ENCODE measurements at regions not wholly inside any gene's neighbourhood (a gene's known extent, or its start where the extent isn't known, plus 50 kb on each side); places are given as distances from the start of the nearest gene placed in this dataset.

DNA sequence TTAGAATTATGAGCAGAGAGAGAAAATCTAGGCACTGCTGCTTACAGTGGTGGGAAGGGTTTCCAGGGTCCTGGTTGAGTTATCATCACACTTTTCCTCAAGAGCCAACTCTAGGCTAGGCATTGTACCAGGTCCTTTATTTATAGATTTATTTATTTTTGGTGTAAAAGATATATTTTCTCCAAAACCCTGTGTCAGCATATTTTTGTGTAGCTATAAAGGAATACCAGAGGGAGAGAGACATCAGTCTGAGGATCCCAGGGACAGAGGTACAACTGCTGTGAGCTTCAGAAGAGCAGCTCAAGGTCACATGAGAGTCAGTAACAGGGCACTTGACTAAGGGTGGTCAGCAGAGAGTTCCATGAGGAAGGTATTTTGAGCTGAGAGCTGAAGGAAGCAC, 159.7 kb downstream of the SLC35B3 start:
- DNase-seq, result no peak

DNA sequence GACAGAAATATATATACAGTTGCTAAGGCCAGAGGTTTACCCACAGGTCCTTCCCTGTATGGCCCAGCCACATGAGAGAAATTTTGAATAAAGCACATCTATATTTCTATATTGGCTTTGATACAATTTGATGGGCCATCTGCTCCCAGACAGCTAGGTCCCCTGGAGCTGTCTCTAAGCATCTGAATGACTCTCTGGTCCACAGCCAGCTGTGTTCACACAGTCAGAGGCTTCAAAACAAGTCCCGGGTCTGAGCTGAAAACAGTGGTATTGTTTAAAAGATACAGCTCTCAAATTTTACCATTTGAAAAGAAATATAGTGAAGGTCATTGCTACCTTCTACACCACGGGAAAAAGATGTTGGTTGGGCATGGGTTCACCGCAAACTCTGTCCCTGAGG, 161.1 kb downstream of the SLC35B3 start:
- no peak for DNase-seq

DNA sequence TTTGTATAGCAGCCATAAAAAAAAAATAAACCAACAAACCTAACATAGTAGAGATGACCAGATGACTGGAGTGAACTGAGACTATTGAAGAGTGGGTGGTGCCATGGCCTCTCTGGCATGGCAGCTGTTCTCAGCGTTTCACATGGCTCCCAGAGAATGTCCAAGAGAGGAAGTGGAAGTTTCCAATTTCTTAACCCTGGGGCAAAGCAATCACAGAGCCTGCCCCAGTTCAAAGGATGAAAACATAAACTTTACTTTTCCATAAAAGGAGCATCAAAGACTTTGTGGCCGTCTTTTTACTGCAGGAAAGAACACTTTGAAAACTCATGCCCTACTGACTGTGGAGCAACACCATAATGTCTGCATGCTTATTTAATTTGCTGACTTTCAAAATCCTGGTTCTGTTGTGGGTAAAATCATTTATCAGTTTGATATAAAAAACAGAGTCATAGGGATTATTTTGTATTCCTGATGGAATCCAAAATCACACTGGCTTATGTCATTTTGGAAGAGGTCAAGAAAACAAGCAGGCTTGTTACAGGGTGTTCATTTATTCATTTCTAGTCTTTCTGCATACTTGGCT, 165.4 kb downstream of the SLC35B3 start:
- DNase-seq, result no peak

DNA sequence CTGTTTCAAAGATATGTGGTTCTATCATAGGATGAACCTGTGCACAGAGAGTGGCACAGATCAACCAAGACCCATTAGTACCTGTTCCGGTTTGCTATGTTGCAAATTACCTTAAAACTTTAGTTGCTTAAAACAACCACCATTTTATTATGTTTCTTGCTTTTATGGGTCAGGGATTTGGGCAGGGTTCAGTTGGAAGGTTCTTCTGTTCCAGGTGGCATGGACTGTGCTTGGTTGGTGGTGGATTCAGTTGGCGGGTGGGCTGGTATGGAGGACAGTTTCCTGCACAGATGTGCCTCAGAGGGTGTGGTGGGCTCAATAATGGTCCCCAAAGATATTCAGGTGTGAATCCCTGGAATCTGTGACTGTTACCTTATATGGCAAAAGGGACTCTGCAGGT, 166.3 kb downstream of the SLC35B3 start:
- DNase-seq, result no peak

DNA sequence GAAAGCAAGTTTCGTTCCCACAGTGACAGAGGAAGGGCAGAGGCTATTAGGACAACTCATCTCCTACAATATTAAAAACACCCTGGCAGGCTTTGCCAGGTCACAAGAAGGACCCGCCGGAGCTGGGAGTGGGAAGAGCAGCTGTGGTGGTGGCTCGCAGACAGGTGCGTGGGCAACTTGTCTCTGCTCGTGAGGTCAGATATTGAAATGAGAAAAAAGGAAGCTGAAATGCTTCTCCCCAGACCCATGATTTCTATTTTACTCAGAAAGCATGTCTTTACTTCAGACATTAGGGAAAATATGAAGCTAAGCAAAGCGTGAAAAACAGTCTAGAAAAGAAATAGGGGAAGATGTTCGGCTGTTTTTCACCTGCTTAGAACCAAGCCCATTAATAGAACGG, 166.3 kb upstream of the EEF1E1 start:
- no peak for DNase-seq

DNA sequence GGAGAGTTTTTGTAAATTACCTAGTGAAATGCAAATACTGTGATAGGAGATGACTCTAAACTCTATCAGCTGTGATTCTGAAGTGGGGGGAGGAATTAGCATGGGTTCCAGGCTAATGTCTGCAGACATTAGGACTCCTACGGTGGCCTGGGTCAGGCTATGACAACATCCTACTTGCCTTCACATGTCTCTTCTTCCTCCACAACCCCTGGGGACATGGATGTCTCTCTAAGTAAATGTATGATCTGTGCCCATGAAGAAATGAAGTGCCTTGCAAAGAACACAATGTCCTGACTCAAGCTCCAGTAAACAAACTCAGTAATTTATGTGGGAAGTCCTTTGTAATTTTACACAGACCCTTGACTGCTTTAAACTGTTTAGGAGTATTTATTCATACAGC, 165.8 kb upstream of the EEF1E1 start:
- no peak for DNase-seq

DNA sequence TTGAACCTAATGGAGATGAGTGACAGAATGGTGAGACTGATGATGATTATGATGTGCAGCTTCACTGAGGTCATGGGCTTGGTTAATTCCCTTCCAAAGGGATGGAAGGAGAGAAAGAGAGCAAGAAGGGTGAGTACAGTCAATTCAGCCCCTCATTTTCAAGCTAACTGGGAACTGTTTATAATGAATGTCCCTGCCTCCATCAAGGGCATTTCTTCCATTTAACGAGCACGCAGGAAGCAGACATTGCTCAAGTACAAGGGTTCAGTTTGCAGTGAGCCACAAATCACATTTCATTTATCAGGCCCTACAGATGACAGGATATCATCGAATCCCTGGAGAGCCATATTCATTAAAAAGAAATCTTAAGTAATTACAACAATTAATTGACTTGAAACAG, 158.3 kb upstream of the EEF1E1 start:
- DNase-seq, result no peak

DNA sequence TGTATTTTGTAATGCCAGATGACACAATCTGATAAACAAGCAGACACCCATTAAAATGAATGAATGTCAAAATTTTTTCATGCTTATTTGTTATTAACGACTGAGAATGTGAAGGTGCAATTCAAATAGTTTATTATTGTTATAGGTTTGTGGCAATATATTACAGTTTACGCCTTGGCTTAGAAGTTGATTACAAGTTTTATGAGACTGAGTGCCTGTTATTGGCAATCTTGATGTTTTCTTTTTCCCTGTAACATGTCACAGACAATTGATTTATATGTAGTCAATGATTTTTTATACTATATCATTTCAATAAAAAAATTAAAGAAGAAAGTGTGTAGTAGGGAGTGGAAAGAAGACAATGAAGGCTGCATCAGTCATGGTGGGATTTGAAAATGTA, 144.1 kb upstream of the EEF1E1 start:
- DNase-seq, result no peak

DNA sequence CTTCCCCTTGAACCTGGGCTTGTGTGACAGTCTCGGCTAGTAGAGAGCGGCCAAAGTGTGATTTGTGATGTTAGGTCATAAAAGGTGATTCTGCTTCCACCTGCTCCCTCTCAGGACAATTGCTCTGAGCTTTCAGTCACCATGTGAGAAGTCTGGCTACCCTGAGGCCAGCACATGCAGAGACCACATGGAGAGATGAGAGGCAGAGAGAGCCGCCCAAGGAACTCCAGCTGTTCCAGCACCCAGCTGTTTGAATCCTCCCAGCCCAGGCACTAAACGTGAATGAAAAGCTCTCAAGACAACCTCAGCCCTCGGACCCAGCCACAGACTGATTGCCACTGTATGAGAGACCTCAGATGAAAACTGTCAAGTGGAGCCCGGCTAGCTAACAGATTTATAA, 143.4 kb upstream of the EEF1E1 start:
- DNase-seq, result no peak

DNA sequence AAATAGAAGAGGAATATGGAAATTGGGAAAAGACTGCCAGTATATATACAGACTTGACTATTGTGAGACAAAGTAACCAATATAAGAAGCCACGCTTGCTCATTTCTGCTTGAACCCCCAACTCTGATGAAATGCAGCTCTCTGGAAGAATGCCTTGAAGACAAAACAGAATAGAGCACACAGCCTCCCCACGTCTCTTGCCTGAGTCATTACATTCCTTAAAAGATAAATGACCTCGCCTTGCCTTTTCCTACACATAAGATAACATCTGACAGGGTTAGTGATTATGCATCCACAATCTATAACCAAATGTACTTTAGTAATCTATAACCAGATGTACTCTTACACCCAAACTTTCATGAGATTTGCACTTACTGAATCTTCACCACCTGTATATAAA, 141.1 kb upstream of the EEF1E1 start:
- no peak for DNase-seq

DNA sequence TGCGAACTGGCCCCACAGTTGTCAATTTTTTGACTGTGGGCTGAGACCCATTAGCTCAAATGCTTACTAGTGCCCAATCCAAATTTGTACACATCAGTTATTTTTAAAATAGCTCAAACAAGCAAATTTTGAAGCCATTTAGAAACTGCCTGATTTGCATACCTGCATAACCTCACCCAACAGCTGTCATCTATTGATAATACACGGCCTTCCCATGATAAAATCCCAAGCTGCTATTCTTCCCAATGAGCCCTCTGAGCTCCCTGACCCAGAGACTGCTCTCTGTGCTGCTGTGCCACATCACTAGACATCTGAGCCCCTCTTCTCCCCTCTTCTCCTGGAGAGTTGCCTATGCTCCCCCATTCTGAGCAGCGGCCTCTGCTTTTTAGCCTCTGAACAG, 140.5 kb upstream of the EEF1E1 start:
- DNase-seq, result no peak

DNA sequence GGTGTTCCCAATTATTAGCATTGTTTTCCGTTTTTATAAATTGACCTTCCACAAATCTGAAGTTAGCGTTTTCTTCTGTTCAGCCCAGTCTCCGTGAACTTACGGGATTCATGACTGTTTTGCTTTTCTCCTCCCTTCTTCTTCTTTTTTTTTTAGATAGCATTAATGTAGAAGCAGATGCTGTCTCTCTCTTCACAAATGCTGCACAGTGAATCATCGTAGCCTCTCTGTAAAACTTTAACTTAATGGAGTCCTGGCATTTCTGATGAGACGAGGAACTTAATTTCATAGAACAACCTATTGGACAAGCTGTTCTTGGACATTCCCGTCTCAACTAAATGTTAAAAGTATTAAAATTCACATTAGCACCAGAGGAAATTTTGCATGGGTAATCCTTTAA, 138.0 kb upstream of the EEF1E1 start:
- no peak for DNase-seq

DNA sequence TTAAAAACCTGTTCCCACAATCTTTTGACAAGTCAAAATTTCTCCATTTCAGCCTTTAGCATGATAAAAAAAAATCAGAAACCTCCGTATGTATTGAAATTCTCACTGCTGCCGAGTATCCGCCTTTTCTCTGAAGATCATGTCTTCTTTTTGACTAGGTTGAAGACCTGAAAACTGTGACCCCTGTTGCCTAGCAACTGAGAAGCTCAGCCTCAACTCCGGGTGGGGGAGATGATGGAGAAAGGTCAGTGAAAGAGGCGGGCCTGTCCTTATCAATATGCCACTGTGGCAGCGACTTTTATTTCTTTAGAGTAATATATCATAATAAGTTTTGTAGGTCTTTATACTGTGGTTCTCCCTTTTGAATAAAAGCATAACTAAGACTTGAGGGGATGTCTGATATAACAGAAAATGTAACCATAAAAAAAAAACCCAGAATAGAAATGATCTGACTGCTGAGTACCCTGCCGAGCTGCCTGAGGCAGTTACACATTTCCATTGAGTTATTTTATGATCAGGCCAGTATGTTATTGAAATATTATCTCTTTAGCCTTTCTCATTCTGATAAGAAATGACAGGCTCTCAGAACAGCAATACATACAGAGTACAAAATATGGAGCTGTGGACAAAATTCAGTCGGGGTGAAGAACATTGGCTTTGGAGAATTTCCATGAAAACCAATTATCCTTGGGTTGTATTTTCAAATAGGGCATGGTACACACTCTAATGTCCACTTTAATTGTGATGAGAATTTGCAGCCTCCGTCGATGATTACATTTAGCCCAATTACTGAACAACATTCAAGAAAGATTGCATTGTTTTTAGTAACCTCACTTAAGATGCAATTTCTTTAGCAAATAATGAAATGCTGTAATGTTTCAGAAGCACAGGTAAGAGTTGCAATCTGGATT, 136.7 kb upstream of the EEF1E1 start:
- DNase-seq, result no peak

DNA sequence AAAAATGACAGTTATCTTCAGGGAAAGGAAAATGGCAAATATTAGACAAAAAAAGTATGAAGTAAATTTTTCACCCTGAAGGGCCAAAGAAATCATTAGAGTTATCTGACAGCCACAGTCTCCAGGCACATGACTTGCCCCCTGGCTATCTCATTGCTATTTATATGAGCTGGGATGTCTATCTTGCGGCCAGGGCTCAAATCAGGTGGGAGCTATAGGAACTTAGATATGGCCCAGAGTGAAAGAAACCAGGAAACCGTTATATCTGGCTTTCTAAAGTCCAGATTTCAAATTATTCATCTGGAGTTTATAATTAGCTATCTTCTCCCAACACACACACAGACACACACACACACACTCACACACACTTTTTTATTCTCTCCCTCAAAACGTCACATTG, 135.3 kb upstream of the EEF1E1 start:
- no peak for DNase-seq

DNA sequence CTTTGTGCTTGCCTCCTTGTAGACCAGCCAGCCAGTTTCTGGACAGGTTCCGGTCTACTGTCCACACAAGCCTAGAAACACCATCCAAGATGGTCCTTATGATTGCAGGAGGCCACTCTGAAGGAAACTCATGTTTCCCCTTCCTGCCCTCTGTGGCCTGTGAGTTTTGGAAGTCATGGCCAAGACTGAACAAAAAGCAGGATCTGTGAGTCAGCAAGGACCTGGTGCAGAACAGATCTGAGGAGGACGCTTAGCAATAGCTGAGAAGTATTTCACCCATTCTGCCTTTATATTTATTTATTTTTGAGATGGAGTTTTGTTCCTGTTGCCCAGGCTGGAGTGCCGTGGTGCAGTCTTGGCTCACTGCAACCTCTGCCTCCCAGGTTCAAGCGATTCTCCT, 134.6 kb upstream of the EEF1E1 start:
- DNase-seq, result no peak

DNA sequence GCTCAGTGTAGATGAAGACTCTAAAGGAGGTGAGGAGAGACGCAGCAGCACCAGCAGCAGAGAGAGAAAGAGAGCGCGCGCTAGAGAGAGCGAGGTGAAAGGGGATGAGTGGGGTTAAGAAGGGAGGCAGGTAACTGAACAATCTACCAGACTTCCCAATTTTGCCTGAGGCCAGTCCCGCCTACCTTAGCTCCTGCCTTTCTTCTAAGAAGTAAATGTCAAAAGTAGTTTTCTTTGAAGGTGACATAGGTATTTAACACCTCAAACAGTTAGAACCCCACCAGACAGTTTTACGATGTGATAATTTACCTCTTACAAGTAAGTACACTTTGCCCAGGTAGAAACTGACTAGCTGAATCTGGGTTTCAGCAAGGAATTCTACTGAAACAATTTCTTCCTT, 132.0 kb upstream of the EEF1E1 start:
- DNase-seq, result no peak

DNA sequence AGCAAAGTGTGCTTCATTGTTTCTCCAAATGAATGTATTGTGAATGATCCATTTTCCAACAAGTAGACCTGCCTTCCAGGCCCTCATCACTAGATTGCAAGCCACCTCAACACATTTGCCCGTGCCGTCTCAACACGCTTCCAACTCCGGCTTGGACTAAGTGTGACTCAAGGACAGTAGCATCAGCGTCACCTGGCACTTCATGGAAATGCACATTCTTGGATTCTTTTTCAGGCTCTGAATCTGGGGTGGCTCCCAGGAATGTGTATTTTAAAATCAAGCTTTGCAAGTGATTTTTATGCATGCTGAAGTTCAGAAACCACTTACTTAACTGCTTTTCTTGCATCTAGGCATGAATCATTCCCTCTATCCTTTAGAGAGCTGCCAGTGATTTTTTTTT, 129.6 kb upstream of the EEF1E1 start:
- DNase-seq, result no peak

DNA sequence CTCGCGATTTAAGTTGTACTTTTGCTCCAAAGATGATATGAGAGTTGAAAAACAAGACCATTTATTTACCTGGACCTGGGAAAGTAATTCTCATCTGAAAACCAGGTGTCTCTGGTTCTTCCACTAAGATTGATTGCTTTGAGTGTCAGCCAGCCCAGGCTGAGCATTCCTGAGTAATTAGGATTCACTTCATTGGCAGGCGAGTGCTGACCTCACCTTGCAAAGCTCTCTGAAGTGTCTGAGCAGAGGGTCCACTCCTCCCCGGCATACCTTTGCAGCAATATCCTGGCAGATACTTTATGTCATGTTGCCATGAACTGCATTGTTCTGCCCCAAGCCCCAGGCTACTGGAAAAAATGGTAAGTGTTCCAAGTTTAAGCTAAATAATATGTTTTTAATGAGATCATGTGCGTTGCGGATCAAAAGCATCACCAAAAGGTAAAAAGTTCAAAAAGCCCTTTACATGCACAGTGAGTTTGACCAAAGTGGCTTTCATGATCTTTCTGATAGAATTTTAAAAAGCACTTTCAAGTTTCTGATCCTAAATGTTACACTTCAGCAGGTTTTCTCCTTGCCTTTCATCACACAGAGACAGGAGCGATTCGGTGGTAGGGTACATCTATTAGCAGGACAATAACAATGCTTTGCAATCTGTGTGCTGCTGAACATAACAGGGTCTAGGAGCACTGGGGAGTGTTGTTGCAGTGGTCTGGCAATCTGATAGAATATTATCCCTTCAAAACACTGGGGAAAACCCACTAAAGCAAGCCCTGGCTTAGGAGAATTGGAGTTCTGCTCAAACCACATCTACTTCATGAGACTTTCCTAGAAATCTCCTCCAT, 127.8 kb upstream of the EEF1E1 start:
- no peak for DNase-seq

DNA sequence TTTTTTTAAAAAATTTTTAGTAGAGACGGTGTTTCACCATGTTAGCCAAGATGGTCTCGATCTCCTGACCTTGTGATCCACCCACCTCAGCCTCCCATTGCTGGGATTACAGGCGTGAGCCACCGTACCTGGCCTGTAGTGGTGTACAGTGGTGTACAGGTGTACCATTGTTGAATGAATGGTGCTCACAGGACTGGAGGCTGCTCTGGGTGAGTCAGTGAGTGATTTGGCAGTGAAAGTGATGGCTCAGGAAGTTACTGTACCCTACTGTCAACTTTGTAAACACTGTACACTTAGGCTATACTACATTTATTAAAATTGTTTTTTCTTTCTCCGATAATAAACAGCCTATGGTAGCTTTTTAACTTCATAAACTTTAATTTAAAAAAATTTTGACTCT, 122.8 kb upstream of the EEF1E1 start:
- DNase-seq, result no peak

DNA sequence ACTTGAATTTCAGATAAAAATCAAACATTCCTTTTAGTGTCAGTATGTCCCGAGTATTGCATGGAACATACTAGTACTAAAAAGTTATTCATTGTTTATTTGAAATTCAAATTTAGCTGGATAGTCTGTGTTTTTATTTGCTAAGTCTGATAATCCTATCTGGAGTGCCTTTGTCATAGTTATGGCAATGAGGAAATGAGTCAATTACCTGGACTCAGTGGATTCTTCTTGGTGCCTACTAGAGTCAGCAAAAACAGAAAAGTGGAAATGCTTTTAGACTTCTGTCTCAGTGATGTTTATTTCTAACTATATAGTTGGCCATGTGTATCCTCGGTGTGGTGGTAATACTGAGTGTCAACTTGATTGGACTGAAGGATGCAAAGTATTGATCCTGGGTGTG, 121.3 kb upstream of the EEF1E1 start:
- no peak for DNase-seq

DNA sequence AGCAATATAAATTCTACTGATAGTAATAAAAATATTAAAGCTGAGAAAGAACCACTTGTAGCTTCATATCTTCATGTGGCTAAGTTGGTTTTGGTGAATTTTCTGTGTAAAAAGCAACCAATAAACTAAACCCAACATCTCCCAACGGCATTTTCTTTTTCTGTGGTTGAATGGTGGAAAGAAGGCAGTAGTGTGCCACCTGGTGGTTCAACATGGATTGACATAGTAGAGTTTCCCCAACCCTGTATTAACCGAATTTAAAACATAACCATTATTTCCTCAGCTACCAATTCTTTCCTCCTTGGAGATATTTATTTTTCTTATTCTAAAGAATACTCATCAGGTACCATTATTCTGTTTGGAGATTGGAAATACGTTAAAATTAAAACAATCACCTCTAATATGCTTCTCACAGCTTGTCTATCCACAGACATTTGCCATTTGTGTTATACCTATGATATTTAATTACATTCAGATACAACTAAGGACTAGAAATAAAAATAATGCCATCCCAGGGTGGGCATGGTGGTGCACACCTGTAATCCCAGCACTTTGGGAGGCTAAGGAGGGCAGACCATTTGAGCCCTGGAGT, 117.1 kb upstream of the EEF1E1 start:
- DNase-seq, result peak; percentile 59 to 72 (median 68)

DNA sequence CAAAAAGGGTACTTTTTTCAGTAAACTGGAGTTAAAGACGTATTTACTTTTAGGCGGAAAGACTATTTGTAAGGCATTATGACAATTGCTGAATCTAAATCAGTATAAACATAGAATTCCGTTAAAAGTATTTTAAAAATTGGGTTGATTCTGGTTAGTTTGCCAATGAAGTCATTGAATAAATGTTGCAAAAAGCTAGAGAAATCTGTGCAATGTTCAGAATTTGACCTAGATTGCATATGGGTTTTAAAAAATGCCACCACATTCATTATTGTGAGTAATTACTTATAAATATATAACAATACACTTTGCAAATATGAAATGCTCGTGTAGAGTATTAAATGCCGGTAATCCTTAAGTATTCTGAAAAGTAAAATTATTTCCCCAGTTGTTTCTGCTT, 116.5 kb upstream of the EEF1E1 start:
- no peak for DNase-seq

DNA sequence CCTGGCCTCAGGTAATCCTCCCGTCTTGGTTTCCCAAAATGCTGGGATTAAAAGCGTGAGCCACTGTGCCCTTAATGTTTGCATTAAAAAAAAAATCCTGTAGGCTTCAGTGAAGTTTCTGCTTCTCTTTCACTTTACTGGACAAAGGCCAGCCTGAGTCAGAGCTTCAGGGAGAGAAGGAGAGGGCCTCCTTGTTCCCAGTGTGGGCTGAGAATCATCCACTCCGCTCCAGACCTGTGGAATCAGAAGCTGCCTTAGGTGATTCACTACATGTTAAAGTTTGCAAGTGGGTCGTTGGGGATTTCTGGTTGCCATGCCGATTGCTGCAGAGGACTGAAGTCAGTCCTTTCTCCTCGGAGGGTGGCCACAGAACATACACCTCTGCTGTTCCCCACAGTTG, 113.3 kb upstream of the EEF1E1 start:
- no peak for DNase-seq

Measured in suppressor macrophage (primary cell).